Sigmoid colon (tissue), 6 donors: ENCODE measurements at regions not wholly inside any gene's neighbourhood (a gene's known extent, or its start where the extent isn't known, plus 50 kb on each side); places are given as distances from the start of the nearest gene placed in this dataset.

ENCODE experiments used
- DNase-seq: peaks from one replicate; pipeline ENCODE4 v3.0.0-alpha.2; 2019
- H3K27ac ChIP-seq, 4 donors: fragments of 200-600 bp; sonication (generic); one replicate each; pipeline ENCODE4 v1.5.1; 2016 to 2019; ENCODE audit warnings: mild to moderate bottlenecking in 1 of 4
- H3K27me3 ChIP-seq, 3 donors: fragments of 200-600 bp; sonication (generic); one replicate each; pipeline ENCODE4 v1.5.1; 2019; ENCODE audit warnings: mild to moderate bottlenecking in 1 of 3
- H3K36me3 ChIP-seq, 4 donors: fragments of 200-600 bp; sonication (generic); one replicate each; pipeline ENCODE4 v1.5.1; 2016 to 2019
- H3K4me1 ChIP-seq, 4 donors: fragments of 200-600 bp; sonication (generic); one replicate each; pipeline ENCODE4 v1.5.1; 2017 to 2019
- H3K4me3 ChIP-seq, 4 donors: fragments of 200-600 bp; sonication (generic); one replicate each; pipeline ENCODE4 v1.5.1; 2017 to 2019; ENCODE audit warnings: mild to moderate bottlenecking in 2 of 4, moderate library complexity in 1 of 4
- H3K9me3 ChIP-seq, 4 donors: fragments of 200-600 bp in 3 of 4; sonication (generic) in 3 of 4; one replicate each; pipeline versions ENCODE4 v1.5.1 to v1.6.1; 2013 to 2019
- CTCF ChIP-seq, 4 experiments: fragments of 450-650 bp in 3 of 4; fragments of 200-600 bp in 1 of 4; IDR thresholded peaks; one replicate each; pipeline ENCODE4 v1.5.1; 2016 to 2019; ENCODE audit warnings: antibody characterized with exemption in 4 of 4, mild to moderate bottlenecking in 3 of 4, moderate library complexity in 2 of 4
- EP300 ChIP-seq, 4 donors: sonication (generic); formaldehyde crosslinking; IDR thresholded peaks; one replicate each; pipeline ENCODE4 v1.6.1; 2017; ENCODE audit warnings: antibody characterized with exemption in 4 of 4
- POLR2A ChIP-seq, 2 donors: fragments of 450-650 bp; IDR thresholded peaks; one replicate each; pipeline ENCODE4 v1.6.1; 2016; ENCODE audit warnings: antibody characterized with exemption in 2 of 2, mild to moderate bottlenecking in 2 of 2, moderate library complexity in 2 of 2
- POLR2AphosphoS5 ChIP-seq, 4 donors: sonication (generic); formaldehyde crosslinking; IDR thresholded peaks; one replicate each; pipeline ENCODE4 v1.6.1; 2017; ENCODE audit warnings: antibody characterized with exemption in 4 of 4
- WGBS, 2 donors: extraction: QIAGEN DNeasy Blood & Tissue Kit; methylation state at CpG; one replicate each; pipeline ENCODE4 v1.1.7; 2013; 5-methylcytosine and 5-hydroxymethylcytosine counted together
- intact Hi-C: fragments of 100-400 bp; cut with DNase I; formaldehyde crosslinking; loops from one replicate; pipeline ENCODE4 v1.15.1; 2023
- donor health status: healthy with polysubstance abuse.
- donor health status: healthy.

- no peak for TF ChIP-seq POLR2AphosphoS5 (IDR thresholded peaks at IDR 0.05)
These were observed 259.2 kb downstream of the GLRX3 start for GRCh38 chr10:130395248-130395936.

GRCh38 chr10:130396044-130396443 lies 259.9 kb downstream of the GLRX3 start:
- Histone ChIP-seq H3K9me3 (peaks cover 0 to 10% (median 4%) of the 10 kb centered on the region in 4 donors), H3K4me3 (no peak overlapping the region), H3K36me3 (no peaks in the 10 kb centered on the region), H3K27ac (no peak overlapping the region), H3K4me1 (no peaks in the 10 kb centered on the region), H3K27me3 (no peaks in the 10 kb centered on the region)
- intact Hi-C loops = no loop called here
- TF ChIP-seq EP300 (IDR thresholded peaks at IDR 0.05) = no peak
- TF ChIP-seq CTCF (IDR thresholded peaks at IDR 0.05) = no peak
- no peak for TF ChIP-seq POLR2A (IDR thresholded peaks at IDR 0.05)
- no peak for TF ChIP-seq POLR2AphosphoS5 (IDR thresholded peaks at IDR 0.05)
- 91 to 93% methylated on average over 5 of the region's 5 CpGs for WGBS, 2 donors
- no peak for DNase-seq

More at GRCh38 chr10:130395248-130395936, 259.2 kb downstream of the GLRX3 start:
- 70 to 76% methylated on average over 7 of the region's 7 CpGs for WGBS, 2 donors
- Histone ChIP-seq H3K4me3 (no peak overlapping the region), H3K36me3 (no peaks in the 10 kb centered on the region), H3K9me3 (peaks cover 0 to 10% (median 4%) of the 10 kb centered on the region in 4 donors), H3K27ac (no peak overlapping the region), H3K4me1 (no peaks in the 10 kb centered on the region), H3K27me3 (no peaks in the 10 kb centered on the region)
- no peak for DNase-seq
- intact Hi-C loops = no loop called here

- Histone ChIP-seq H3K9me3 (peaks cover 0 to 10% (median 4%) of the 10 kb centered on the region in 4 donors), H3K36me3 (no peaks in the 10 kb centered on the region), H3K27me3 (no peaks in the 10 kb centered on the region), H3K27ac (no peak overlapping the region), H3K4me3 (no peak overlapping the region), H3K4me1 (no peaks in the 10 kb centered on the region)
- WGBS, 2 donors = 87 to 88% methylated on average over 15 of the region's 15 CpGs
- intact Hi-C loops = no loop called here
- TF ChIP-seq EP300 (IDR thresholded peaks at IDR 0.05) (no peak), POLR2A (IDR thresholded peaks at IDR 0.05) (no peak), CTCF (IDR thresholded peaks at IDR 0.05) (no peak), POLR2AphosphoS5 (IDR thresholded peaks at IDR 0.05) (no peak)
- no peak for DNase-seq
These were observed 262.2 kb downstream of the GLRX3 start for GRCh38 chr10:130398090-130398994.

- 61 to 79% methylated on average over 10 of the region's 10 CpGs for WGBS, 2 donors
- H3K36me3 ChIP-seq = no peaks in the 10 kb centered on the region
- DNase-seq = no peak
- intact Hi-C loops = no loop called here
- no peaks in the 10 kb centered on the region for H3K4me1 ChIP-seq
- H3K9me3 ChIP-seq = peaks cover 0 to 10% (median 4%) of the 10 kb centered on the region in 4 donors
- no peak overlapping the region for H3K27ac ChIP-seq
- H3K27me3 ChIP-seq = no peaks in the 10 kb centered on the region
- H3K4me3 ChIP-seq = no peak overlapping the region
- no peak for TF ChIP-seq POLR2AphosphoS5 (IDR thresholded peaks at IDR 0.05)
- no peak for TF ChIP-seq EP300 (IDR thresholded peaks at IDR 0.05)
These were observed 263.3 kb downstream of the GLRX3 start for GRCh38 chr10:130399425-130399950.

GRCh38 chr10:130400890-130401289 lies 264.7 kb downstream of the GLRX3 start:
- no peaks in the 10 kb centered on the region for H3K4me1 ChIP-seq
- intact Hi-C loops = no loop called here
- H3K36me3 ChIP-seq = no peaks in the 10 kb centered on the region
- peaks cover 0 to 9% (median 4%) of the 10 kb centered on the region in 4 donors for H3K9me3 ChIP-seq
- 85 to 86% methylated on average over 5 of the region's 5 CpGs for WGBS, 2 donors
- DNase-seq = no peak
- TF ChIP-seq EP300 (IDR thresholded peaks at IDR 0.05) = no peak
- TF ChIP-seq CTCF (IDR thresholded peaks at IDR 0.05) = no peak
- no peak for TF ChIP-seq POLR2A (IDR thresholded peaks at IDR 0.05)
- no peak for TF ChIP-seq POLR2AphosphoS5 (IDR thresholded peaks at IDR 0.05)
- no peaks in the 10 kb centered on the region for H3K27me3 ChIP-seq
- no peak overlapping the region for H3K4me3 ChIP-seq
- no peak overlapping the region for H3K27ac ChIP-seq
